Activated CD4-positive, alpha-beta T cell treated with anti-CD3 and anti-CD28 coated beads, Interleukin-2, amount 10 ng/mL, durations not matched to agents 7 days and 5 days (primary cell): ENCODE measurements at regions not wholly inside any gene's neighbourhood (a gene's known extent, or its start where the extent isn't known, plus 50 kb on each side); places are given as distances from the start of the nearest gene placed in this dataset.
A peak's percentile ranks its signal among the peaks of the same experiment; 100 is the strongest.

Experiments used
- CTCF ChIA-PET: fragments of 350-600 bp; sonication (Branson Sonifier 250); formaldehyde crosslinking; loops from one replicate; lab custom pipeline; 2021; ENCODE audit warnings: antibody characterized with exemption; lab: Charles Lee
- POLR2A ChIA-PET: fragments of 350-600 bp; sonication (Branson Sonifier 250); formaldehyde crosslinking; loops from one replicate; lab custom pipeline; 2021; ENCODE audit warnings: antibody characterized with exemption; lab: Charles Lee
- DNase-seq: peaks from one replicate; pipeline ENCODE4 v3.0.0-alpha.2; 2020
- H3K27ac Mint-ChIP-seq: one replicate; pipeline ENCODE4 v1.8.0; 2021; ENCODE audit warnings: mild to moderate bottlenecking, moderate library complexity, mixed read lengths
- H3K27me3 Mint-ChIP-seq: one replicate; pipeline ENCODE4 v1.8.0; 2021; ENCODE audit warnings: mixed read lengths
- H3K36me3 Mint-ChIP-seq: one replicate; pipeline ENCODE4 v1.8.0; 2021; ENCODE audit warnings: low read depth, mixed read lengths
- H3K4me1 Mint-ChIP-seq: one replicate; pipeline ENCODE4 v1.8.0; 2021; ENCODE audit warnings: mixed read lengths
- H3K4me3 Mint-ChIP-seq: one replicate; pipeline ENCODE4 v1.8.0; 2021; ENCODE audit warnings: mild to moderate bottlenecking, moderate library complexity, mixed read lengths
- H3K9me3 Mint-ChIP-seq: one replicate; pipeline ENCODE4 v1.8.0; 2021; ENCODE audit warnings: mixed read lengths

- POLR2A ChIA-PET = no interaction called here
- no peaks in the 10 kb centered on the region for H3K27me3 Mint-ChIP-seq
- CTCF ChIA-PET = interaction anchor here (0.5 to 1.6 kb wide), 5 partner anchors 9 to 822 kb away, joined by 4 to 7 read pairs (median 5); no protein-coding TSS in a partner anchor
- H3K4me3 Mint-ChIP-seq = no peak overlapping the region
- no peak for DNase-seq
- H3K36me3 Mint-ChIP-seq = peaks cover 28% of the 10 kb centered on the region
- H3K27ac Mint-ChIP-seq = no peak overlapping the region
- H3K4me1 Mint-ChIP-seq = peaks cover 49% of the 10 kb centered on the region
- peaks cover 9% of the 10 kb centered on the region for H3K9me3 Mint-ChIP-seq
Observed at GRCh38 chr2:134128746-134129145, 125.1 kb upstream of the MGAT5 start.

- Mint-ChIP-seq H3K27ac (no peak overlapping the region), H3K9me3 (peaks cover 9% of the 10 kb centered on the region), H3K4me1 (peaks cover 44% of the 10 kb centered on the region), H3K27me3 (no peaks in the 10 kb centered on the region), H3K4me3 (no peak overlapping the region), H3K36me3 (peaks cover 28% of the 10 kb centered on the region)
- ChIA-PET CTCF (interaction anchor here (0.8 kb wide), 1 partner anchor 11 kb away, joined by 3 read pairs; no protein-coding TSS in a partner anchor), POLR2A (no interaction called here)
- DNase-seq = no peak
Observed at GRCh38 chr2:134129900-134130537, 123.9 kb upstream of the MGAT5 start.

- Mint-ChIP-seq H3K4me1 (peaks cover 40% of the 10 kb centered on the region), H3K9me3 (peaks cover 9% of the 10 kb centered on the region), H3K4me3 (no peak overlapping the region), H3K27me3 (no peaks in the 10 kb centered on the region), H3K36me3 (peaks cover 25% of the 10 kb centered on the region), H3K27ac (no peak overlapping the region)
- DNase-seq = no peak
- POLR2A ChIA-PET = no interaction called here
- CTCF ChIA-PET = no interaction called here
Observed at GRCh38 chr2:134131681-134132489, 122.0 kb upstream of the MGAT5 start.

- no peak for DNase-seq
- CTCF ChIA-PET = no interaction called here
- Mint-ChIP-seq H3K4me1 (peaks cover 40% of the 10 kb centered on the region), H3K27ac (peak overlapping the region; percentile 1), H3K4me3 (no peak overlapping the region), H3K36me3 (peaks cover 25% of the 10 kb centered on the region), H3K27me3 (no peaks in the 10 kb centered on the region), H3K9me3 (peaks cover 9% of the 10 kb centered on the region)
- POLR2A ChIA-PET = no interaction called here
Observed at GRCh38 chr2:134132490-134132857, 121.4 kb upstream of the MGAT5 start.

GRCh38 chr2:134133622-134134312, 120.1 kb upstream of the MGAT5 start:
- no peak overlapping the region for H3K27ac Mint-ChIP-seq
- no peak for DNase-seq
- no peaks in the 10 kb centered on the region for H3K27me3 Mint-ChIP-seq
- H3K4me1 Mint-ChIP-seq = peaks cover 42% of the 10 kb centered on the region
- ChIA-PET CTCF (interaction anchor here (0.5 to 0.6 kb wide), 2 partner anchors 28 to 74 kb away, joined by 3 read pairs; no protein-coding TSS in a partner anchor), POLR2A (no interaction called here)
- H3K36me3 Mint-ChIP-seq = peaks cover 24% of the 10 kb centered on the region
- H3K9me3 Mint-ChIP-seq = peaks cover 9% of the 10 kb centered on the region
- no peak overlapping the region for H3K4me3 Mint-ChIP-seq

- peaks cover 9% of the 10 kb centered on the region for H3K9me3 Mint-ChIP-seq
- H3K27ac Mint-ChIP-seq = no peak overlapping the region
- peaks cover 24% of the 10 kb centered on the region for H3K36me3 Mint-ChIP-seq
- DNase-seq = no peak
- peaks cover 39% of the 10 kb centered on the region for H3K4me1 Mint-ChIP-seq
- POLR2A ChIA-PET = interaction anchor here (0.6 kb wide), 1 partner anchor 65 kb away, joined by 3 read pairs; no protein-coding TSS in a partner anchor
- H3K4me3 Mint-ChIP-seq = no peak overlapping the region
- H3K27me3 Mint-ChIP-seq = no peaks in the 10 kb centered on the region
- CTCF ChIA-PET = no interaction called here
Observed at GRCh38 chr2:134134313-134134706, 119.6 kb upstream of the MGAT5 start.

GRCh38 chr2:134134827-134135226, 119.0 kb upstream of the MGAT5 start:
- ChIA-PET CTCF (no interaction called here), POLR2A (interaction anchor here (0.6 kb wide), 1 partner anchor 64 kb away, joined by 3 read pairs; no protein-coding TSS in a partner anchor)
- peaks cover 39% of the 10 kb centered on the region for H3K4me1 Mint-ChIP-seq
- H3K36me3 Mint-ChIP-seq = peaks cover 24% of the 10 kb centered on the region
- DNase-seq = no peak
- no peaks in the 10 kb centered on the region for H3K27me3 Mint-ChIP-seq
- H3K27ac Mint-ChIP-seq = no peak overlapping the region
- peaks cover 9% of the 10 kb centered on the region for H3K9me3 Mint-ChIP-seq
- no peak overlapping the region for H3K4me3 Mint-ChIP-seq

GRCh38 chr2:134135793-134136192, 118.1 kb upstream of the MGAT5 start:
- Mint-ChIP-seq H3K4me3 (no peak overlapping the region), H3K27ac (no peak overlapping the region), H3K9me3 (peaks cover 4% of the 10 kb centered on the region), H3K27me3 (no peaks in the 10 kb centered on the region), H3K4me1 (peaks cover 41% of the 10 kb centered on the region), H3K36me3 (peaks cover 21% of the 10 kb centered on the region)
- ChIA-PET POLR2A (no interaction called here), CTCF (no interaction called here)
- no peak for DNase-seq

- POLR2A ChIA-PET = no interaction called here
- Mint-ChIP-seq H3K4me3 (no peak overlapping the region), H3K27me3 (no peaks in the 10 kb centered on the region), H3K27ac (peak overlapping the region; percentile 21), H3K36me3 (peaks cover 14% of the 10 kb centered on the region), H3K4me1 (peaks cover 47% of the 10 kb centered on the region), H3K9me3 (peaks cover 2% of the 10 kb centered on the region)
- no peak for DNase-seq
- CTCF ChIA-PET = no interaction called here
Observed at GRCh38 chr2:134136731-134137130, 117.1 kb upstream of the MGAT5 start.

GRCh38 chr2:134137182-134137611, 116.7 kb upstream of the MGAT5 start:
- H3K4me1 Mint-ChIP-seq = peaks cover 49% of the 10 kb centered on the region
- peak overlapping the region; percentile 68 for H3K27ac Mint-ChIP-seq
- no peak overlapping the region for H3K4me3 Mint-ChIP-seq
- H3K9me3 Mint-ChIP-seq = peaks cover 2% of the 10 kb centered on the region
- ChIA-PET CTCF (interaction anchor here (1.1 to 1.4 kb wide), 2 partner anchors 22 to 97 kb away, joined by 3 to 6 read pairs; no protein-coding TSS in a partner anchor), POLR2A (no interaction called here)
- H3K36me3 Mint-ChIP-seq = peaks cover 12% of the 10 kb centered on the region
- DNase-seq = peak; percentile 10
- H3K27me3 Mint-ChIP-seq = no peaks in the 10 kb centered on the region

GRCh38 chr2:134138115-134138514, 115.8 kb upstream of the MGAT5 start:
- ChIA-PET POLR2A (no interaction called here), CTCF (interaction anchor here (0.6 to 1.4 kb wide), 3 partner anchors 22 to 110 kb away, joined by 3 to 6 read pairs (median 3); no protein-coding TSS in a partner anchor)
- Mint-ChIP-seq H3K36me3 (peaks cover 7% of the 10 kb centered on the region), H3K9me3 (no peaks in the 10 kb centered on the region), H3K4me1 (peaks cover 45% of the 10 kb centered on the region), H3K4me3 (no peak overlapping the region), H3K27ac (no peak overlapping the region), H3K27me3 (no peaks in the 10 kb centered on the region)
- no peak for DNase-seq

GRCh38 chr2:134139611-134140010, 114.3 kb upstream of the MGAT5 start:
- peaks cover 9% of the 10 kb centered on the region for H3K36me3 Mint-ChIP-seq
- H3K9me3 Mint-ChIP-seq = no peaks in the 10 kb centered on the region
- ChIA-PET POLR2A (no interaction called here), CTCF (no interaction called here)
- H3K4me3 Mint-ChIP-seq = no peak overlapping the region
- H3K27ac Mint-ChIP-seq = no peak overlapping the region
- H3K27me3 Mint-ChIP-seq = no peaks in the 10 kb centered on the region
- H3K4me1 Mint-ChIP-seq = peaks cover 50% of the 10 kb centered on the region
- DNase-seq = no peak
